ENCODE measurements at regions not wholly inside any gene's neighbourhood (a gene's known extent, or its start where the extent isn't known, plus 50 kb on each side); places are given as distances from the start of the nearest gene placed in this dataset.

GRCh38 chr10:44827431-44828006, 83.6 kb upstream of the TMEM72 start (continued):
- no peak for TF ChIP-seq FOXP4 (CRISPR knock-in tag; IDR thresholded peaks at IDR 0.05)

- Mint-ChIP-seq H3K4me1 (peaks cover 23% of the 10 kb centered on the region), H3K36me3 (no peaks in the 10 kb centered on the region), H3K27me3 (ENCODE audit: low read depth) (no peaks in the 10 kb centered on the region; the same call in 1 of the 2 replicates), H3K27ac (no peak overlapping the region), H3K4me3 (no peak overlapping the region), H3K9me3 (no peaks in the 10 kb centered on the region; the same call in 1 of the 2 replicates)
- TF ChIP-seq ZNF232 (CRISPR knock-in tag; IDR thresholded peaks at IDR 0.05) = no peak
- no peak for TF ChIP-seq ZNF512 (CRISPR knock-in tag; IDR thresholded peaks at IDR 0.05; ENCODE audit: borderline replicate concordance)
- no peak for TF ChIP-seq CBFB (CRISPR knock-in tag; IDR thresholded peaks at IDR 0.05; ENCODE audit: low read depth)
- no peak for TF ChIP-seq NFE2L1 (CRISPR knock-in tag; IDR thresholded peaks at IDR 0.05)
- no peak for TF ChIP-seq ZNF425 (CRISPR knock-in tag; conservative IDR thresholded peaks at IDR 0.05)
- TF ChIP-seq IRF2 (CRISPR knock-in tag; IDR thresholded peaks at IDR 0.05; ENCODE audit: borderline replicate concordance, low read depth) = no peak
- no peak for TF ChIP-seq GABPB1 (CRISPR knock-in tag; IDR thresholded peaks at IDR 0.05)
- no peak for TF ChIP-seq NR3C1 (CRISPR knock-in tag; conservative IDR thresholded peaks at IDR 0.05; ENCODE audit: low read depth)
- no peak for TF ChIP-seq ATF6 (CRISPR knock-in tag; IDR thresholded peaks at IDR 0.05)
- TF ChIP-seq IRF1 (CRISPR knock-in tag; IDR thresholded peaks at IDR 0.05) = no peak
- TF ChIP-seq TEAD4 (CRISPR knock-in tag; IDR thresholded peaks at IDR 0.05) = no peak
- no peak for TF ChIP-seq NR1H2 (CRISPR knock-in tag; IDR thresholded peaks at IDR 0.05)
- TF ChIP-seq EMX1 (CRISPR knock-in tag; IDR thresholded peaks at IDR 0.05) = no peak
- TF ChIP-seq ZBTB43 (CRISPR knock-in tag; IDR thresholded peaks at IDR 0.05) = no peak
- no peak for TF ChIP-seq ERG (CRISPR knock-in tag; IDR thresholded peaks at IDR 0.05)
- DNase-seq (ENCODE audit: low spot score) (no peak), ATAC-seq (peak; percentile 57)
- ChIA-PET POLR2A (interaction anchor here (0.6 kb wide), 1 partner anchor 1372 kb away, joined by 8 read pairs; no protein-coding TSS in a partner anchor), CTCF (interaction anchor here (0.9 to 1.2 kb wide), 4 partner anchors 12 to 311 kb away, joined by 3 to 7 read pairs (median 4); no protein-coding TSS in a partner anchor)
Observed at GRCh38 chr10:44828508-44829142, 82.5 kb upstream of the TMEM72 start.
